DMS79 (cell line): ENCODE measurements at regions not wholly inside any gene's neighbourhood (a gene's known extent, or its start where the extent isn't known, plus 50 kb on each side); places are given as distances from the start of the nearest gene placed in this dataset.

Experiments
- DNase-seq: peaks from one replicate; lab custom pipeline; 2025; lab: John Stamatoyannopoulos, UW

- DNase-seq = no peak
Measured at GRCh38 chr6:105793130-105793529, 293.0 kb upstream of the PRDM1 start.

- DNase-seq = no peak
Measured at GRCh38 chr6:105791583-105792318, 294.4 kb upstream of the PRDM1 start.

- DNase-seq = no peak
Measured at GRCh38 chr6:105791179-105791578, 295.0 kb upstream of the PRDM1 start.

GRCh38 chr6:105790635-105791034 is 295.5 kb upstream of the PRDM1 start:
- no peak for DNase-seq

- DNase-seq = no peak
Measured at GRCh38 chr6:105789935-105790334, 296.2 kb upstream of the PRDM1 start.

- DNase-seq = no peak
Measured at GRCh38 chr6:105787747-105788146, 298.4 kb upstream of the PRDM1 start.

- no peak for DNase-seq
Measured at GRCh38 chr6:105786890-105787655, 299.1 kb upstream of the PRDM1 start.

- no peak for DNase-seq
Measured at GRCh38 chr6:105786449-105786848, 299.7 kb upstream of the PRDM1 start.

GRCh38 chr6:105785066-105785811 is 300.9 kb upstream of the PRDM1 start:
- DNase-seq = no peak

GRCh38 chr6:105784179-105784578 is 302.0 kb upstream of the PRDM1 start:
- DNase-seq = no peak

GRCh38 chr6:105783333-105783935 is 302.7 kb upstream of the PRDM1 start:
- DNase-seq = no peak

- no peak for DNase-seq
Measured at GRCh38 chr6:105781915-105782314, 304.2 kb upstream of the PRDM1 start.

GRCh38 chr6:105781248-105781647 is 304.9 kb upstream of the PRDM1 start:
- DNase-seq = no peak

GRCh38 chr6:105780146-105780860 is 305.8 kb upstream of the PRDM1 start:
- no peak for DNase-seq

- no peak for DNase-seq
Measured at GRCh38 chr6:105779110-105779509, 307.0 kb upstream of the PRDM1 start.

- no peak for DNase-seq
Measured at GRCh38 chr6:105775095-105775494, 311.0 kb upstream of the PRDM1 start.

GRCh38 chr6:105774247-105774646 is 311.9 kb upstream of the PRDM1 start:
- no peak for DNase-seq

- DNase-seq = no peak
Measured at GRCh38 chr6:105771313-105771970, 314.7 kb upstream of the PRDM1 start.

- no peak for DNase-seq
Measured at GRCh38 chr6:105769987-105770386, 316.1 kb upstream of the PRDM1 start.

GRCh38 chr6:105769197-105769596 is 316.9 kb upstream of the PRDM1 start:
- no peak for DNase-seq

- no peak for DNase-seq
Measured at GRCh38 chr6:105767541-105767940, 318.6 kb upstream of the PRDM1 start.
